ENCODE measurements at regions not wholly inside any gene's neighbourhood (a gene's known extent, or its start where the extent isn't known, plus 50 kb on each side); places are given as distances from the start of the nearest gene placed in this dataset.

DNA sequence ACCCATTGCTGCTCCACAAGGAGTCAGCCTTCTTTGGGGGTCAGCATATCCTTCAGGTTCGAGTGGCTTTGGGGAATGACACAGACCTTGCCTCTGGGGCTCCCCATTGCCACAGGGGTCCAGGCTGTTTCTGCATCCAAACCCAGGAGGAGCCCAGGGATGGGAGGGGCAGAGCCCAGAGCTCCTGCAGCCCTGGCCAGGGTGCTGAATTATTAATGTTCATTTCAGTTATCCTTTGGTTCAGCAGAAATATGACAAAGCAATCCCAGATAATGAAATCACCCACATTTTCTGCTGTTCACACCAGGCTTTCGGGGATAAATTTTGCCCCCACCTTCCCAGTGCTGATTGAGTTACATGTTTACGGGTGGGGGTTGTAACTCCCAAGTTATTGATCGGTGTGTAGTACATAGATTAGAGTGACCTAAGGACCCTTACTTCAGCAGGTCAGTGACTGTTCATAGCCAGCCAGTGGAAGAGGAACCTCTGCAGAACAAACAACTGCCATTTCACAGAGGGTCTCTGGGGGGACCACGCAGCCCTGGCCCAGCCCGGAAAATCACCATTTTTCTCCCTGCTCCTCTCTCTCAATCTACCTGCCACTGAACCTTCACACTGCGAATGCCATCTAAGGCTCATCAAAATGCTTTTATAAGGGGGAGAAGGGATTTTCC, 240.3 kb upstream of the N4BP1 start:
- DNase-seq (ENCODE audit: extremely low read depth in 1 of 2, low read depth in 1 of 2): no peak

DNA sequence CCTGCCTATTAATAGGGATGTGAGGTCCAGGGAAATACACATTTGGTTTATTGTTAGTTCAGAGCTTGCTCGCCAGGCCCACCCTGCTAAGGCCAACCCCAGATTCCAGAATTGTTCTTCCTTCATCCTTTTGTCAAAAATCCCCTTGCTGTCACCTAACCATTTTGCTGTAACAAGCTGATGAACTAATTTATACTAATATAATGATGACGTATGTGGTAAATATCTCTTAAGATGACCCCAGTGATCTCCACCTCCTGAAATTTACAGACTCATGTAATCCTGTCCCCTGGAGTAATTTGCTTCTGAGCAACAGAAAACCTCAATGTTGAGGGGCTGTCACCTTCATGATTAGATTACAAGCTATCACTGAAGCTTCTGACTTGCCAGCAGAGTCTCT, 236.3 kb upstream of the N4BP1 start:
- no peak for DNase-seq (ENCODE audit: extremely low read depth in 1 of 2, low read depth in 1 of 2)

DNA sequence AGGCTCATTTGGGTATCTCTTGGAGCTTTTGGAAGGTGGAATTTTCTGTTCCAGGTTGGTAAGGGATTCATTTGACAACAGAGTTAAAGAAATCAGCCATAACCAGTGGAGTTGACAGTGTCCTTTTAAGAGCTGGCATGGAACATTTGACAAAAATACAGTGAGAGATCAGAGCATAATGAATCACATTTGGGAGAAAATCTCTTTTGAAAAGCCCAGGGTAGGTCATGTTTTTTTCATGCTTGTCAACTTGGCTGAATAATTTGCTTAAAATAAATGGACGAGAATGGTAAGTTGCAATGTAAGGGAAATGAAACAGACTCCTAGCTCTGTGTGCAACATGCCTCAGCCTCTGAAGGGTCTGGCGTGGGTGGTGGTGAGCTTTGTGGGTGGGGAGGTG, 235.3 kb upstream of the N4BP1 start:
- no peak for DNase-seq (ENCODE audit: extremely low read depth in 1 of 2, low read depth in 1 of 2)

DNA sequence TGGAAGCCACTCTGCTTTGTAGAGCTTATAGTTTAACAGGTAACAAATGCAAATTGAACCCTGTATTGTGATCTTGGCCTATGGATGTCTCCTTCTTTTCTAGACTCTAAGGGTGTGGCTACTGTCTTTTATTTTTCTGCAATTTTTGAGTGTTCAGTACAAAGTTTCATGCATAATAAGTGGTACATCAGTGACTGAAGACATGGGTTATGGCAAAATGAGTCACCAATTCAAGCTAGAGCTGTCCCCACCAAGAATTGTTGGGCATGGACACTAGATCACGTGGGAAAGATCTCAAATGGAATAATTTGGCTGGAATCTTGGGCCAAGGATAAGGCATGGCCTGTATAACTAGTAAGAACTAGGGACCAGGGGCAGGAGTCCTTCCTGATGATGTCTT, 228.4 kb upstream of the N4BP1 start:
- DNase-seq (ENCODE audit: extremely low read depth in 1 of 2, low read depth in 1 of 2): no peak

DNA sequence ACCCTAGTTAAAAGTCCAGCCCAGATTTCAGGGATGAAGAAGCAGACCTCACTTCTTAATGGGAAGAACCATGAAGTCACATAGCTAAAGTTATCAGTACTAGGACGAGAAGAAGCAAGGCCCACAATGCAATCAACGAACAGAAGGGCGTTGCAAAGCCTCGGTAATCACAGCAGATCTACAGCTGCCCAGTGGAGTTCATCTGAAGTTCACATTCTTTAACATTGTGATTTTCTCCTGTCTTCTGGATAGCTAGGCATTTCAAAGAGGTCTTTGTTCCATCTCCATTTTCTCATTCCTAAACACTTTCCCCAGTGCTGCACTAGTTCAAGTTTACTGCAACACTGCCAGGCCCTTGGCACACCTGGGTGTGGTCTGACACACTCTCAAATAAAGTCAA, 226.7 kb upstream of the N4BP1 start:
- no peak for DNase-seq (ENCODE audit: extremely low read depth in 1 of 2, low read depth in 1 of 2)

DNA sequence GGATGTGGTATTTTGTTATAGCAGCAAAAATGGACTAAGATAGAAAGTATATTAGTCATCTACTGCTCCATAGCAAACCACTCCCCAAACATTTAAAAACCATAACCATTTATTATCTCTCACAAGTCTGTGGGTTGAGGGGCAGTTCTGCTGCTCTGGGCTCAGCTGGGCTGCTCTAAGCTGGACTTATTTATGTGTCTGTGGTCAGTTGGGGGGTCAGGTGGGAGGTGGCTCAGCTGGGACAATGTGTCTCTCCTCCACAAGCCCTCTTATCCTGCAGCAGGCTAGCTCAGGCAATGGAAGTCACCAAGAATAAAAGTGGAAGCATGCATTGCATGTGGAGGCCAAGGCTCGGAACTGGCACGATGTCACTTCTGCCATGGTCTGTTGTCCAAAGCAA, 226.1 kb upstream of the N4BP1 start:
- DNase-seq (ENCODE audit: extremely low read depth in 1 of 2, low read depth in 1 of 2): no peak

DNA sequence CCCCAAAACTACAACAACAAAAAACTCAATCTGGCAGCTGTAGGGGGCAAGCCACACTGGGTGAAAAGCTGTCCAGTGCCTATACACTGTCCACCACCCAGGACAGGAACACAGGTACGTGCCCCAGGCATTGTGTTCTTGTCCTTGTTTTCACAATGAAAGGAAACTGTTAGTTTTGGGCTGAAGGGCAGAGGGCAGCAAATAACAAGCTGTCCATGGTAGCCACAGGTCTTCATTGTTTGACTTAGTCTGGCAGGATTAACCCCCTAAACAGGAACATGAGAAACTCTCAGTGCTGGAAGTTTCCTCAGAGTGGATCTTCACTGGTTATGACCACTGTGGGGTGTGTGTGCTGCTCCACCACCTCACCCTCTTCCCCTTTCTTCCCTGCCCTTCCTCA, 224.6 kb upstream of the N4BP1 start:
- no peak for DNase-seq (ENCODE audit: extremely low read depth in 1 of 2, low read depth in 1 of 2)

DNA sequence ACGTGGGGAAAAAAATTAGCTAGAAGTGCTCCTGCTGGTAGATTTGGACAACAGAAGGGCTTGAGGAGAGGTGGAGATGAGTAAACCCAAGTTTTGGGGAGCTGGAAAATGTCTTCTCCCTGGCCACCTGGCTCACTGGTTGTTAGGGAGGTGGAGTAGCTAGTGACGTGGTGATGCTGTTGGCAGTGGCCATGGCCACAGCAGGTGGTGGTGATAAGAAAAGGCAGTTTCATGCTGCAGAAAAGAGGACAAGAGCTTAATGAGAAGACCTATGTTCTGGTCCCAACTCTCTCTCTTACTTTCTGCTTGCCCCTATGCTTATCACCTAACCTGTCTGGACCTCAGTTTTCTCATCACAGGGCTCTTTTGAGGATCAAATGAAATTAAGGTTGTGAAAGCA, 223.5 kb upstream of the N4BP1 start:
- DNase-seq (ENCODE audit: extremely low read depth in 1 of 2, low read depth in 1 of 2): no peak

DNA sequence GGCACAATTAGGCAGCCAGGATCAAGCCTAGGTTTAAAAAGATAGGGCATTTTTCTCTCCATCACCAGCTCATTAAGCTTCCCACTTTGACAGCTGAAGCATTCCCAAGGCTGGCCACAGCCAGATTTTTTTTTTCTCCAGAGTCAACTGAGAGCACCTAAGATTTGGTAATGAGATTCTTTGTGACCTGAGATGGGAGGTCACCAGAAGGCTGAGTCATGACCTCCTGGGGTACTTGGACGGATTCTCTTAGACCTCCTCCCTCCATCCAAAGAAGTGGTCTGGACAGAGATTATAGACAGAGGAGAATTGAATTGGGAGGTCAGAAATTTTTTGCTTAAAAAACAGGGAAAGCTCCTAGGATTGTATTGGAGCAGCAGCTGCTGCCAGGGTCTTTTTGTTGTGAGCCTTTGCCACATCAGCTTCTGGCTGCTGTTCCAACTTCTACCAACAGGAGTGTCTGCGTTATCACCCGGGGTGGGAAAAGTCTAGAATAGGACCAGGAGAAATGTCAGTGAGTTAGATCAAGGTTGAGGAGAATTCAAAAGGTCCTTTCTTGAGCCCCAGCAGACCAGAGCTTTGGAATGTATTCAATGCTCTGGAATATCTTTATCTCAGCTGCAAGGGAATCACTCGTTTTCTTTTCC, 221.2 kb upstream of the N4BP1 start:
- no peak for DNase-seq (ENCODE audit: extremely low read depth in 1 of 2, low read depth in 1 of 2)

DNA sequence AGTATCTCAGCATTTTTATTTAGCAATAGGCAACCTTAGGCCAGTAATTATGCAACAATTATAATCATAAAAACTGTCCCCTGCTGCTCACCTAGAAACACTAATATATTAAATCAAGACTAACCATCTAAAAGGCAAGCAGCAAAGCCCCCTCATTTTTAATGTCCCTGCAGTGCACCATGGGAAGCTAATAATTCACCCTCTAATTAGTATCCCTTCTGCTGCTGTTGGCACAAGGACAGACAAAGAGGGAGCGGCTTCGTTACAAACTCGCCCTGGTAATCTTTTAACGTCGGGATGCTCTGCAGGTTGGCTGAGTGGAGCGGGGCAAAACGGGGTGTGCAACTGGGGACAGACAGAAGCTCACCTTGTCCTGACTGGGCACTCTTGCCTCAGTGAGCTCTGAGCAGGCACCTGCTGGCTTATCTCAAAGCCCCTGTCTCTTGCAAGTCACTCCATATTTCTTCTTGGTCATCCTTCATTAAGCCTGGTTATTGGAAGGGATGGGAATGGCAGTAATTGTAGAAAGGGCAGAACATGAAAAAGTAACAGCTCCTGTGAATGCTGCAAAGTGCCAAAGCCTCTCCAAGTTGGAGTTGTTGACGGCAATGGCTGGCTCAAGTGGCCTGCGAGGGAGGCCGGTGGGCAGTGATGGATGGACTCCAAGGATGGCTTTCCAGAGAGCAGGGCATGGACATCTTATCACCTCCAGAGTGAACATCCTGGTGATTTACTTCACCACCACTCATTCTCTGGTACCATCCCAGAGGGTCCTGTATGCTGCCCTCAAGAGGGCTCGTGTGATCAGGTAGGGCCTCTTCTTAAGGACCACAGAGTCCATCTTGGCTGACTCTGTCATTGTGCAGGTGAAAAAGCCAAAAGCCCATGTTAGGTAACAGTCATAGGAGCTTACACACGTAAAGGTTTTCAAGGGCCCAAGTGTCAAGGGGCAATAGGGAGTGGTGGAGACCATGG, 219.6 kb upstream of the N4BP1 start:
- DNase-seq (ENCODE audit: extremely low read depth in 1 of 2, low read depth in 1 of 2): no peak

DNA sequence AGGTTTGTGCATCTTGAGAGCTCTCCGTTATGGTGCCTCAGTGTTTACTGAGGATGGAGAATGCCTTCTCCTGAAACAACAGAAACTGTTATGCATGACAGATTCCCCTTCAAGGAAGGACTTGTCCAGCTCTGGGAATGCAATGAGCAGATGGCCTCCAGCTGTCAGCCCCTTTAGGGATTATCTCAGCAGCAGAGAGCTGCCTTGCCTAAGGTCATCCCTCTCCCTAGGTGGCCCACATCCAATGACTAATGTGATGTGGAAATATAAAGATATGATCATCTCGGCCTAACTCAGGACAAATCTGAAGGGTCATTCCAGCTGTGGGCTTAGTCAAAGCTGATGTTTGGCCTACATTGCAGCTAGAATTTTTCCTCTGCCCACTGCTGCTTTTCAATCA, 214.3 kb upstream of the N4BP1 start:
- DNase-seq (ENCODE audit: extremely low read depth in 1 of 2, low read depth in 1 of 2): no peak

DNA sequence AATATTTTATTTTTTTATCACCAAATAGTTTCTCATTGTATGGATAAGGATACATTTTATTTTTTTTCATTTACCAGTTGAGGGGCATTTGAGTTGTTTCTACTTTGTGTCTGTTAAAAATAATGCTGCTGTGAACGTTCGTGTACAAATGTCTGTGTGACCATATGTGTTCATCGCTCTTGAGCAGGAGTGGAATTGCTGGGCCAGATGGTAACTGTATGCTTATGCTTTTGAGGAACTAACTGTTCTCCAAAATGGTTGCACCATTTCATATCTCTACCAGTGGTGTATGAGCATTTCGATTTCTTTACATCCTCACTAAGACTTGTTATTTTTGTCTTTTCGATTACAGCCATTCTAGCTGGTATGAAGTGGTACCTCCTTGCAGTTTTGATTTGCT, 212.5 kb upstream of the N4BP1 start:
- DNase-seq (ENCODE audit: extremely low read depth in 1 of 2, low read depth in 1 of 2): no peak

DNA sequence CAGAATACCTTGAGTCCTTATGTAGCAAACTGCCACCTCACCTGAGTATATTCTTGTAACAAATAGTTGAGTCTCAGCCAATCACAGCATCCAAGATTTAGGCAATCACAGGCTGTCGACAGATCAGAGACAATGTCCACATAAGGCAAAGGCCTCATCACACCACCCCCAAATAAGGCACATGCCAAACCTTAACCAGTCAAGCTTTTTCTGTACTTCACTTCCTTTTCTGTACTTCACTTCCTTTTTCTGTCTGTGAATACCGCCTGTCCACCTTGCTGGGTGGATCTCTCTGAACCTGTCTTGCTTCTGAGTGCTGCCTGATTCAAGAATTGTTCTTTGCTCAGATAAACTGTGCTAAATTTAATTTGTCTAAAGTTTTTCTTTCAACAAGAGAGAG, 210.4 kb upstream of the N4BP1 start:
- no peak for DNase-seq (ENCODE audit: extremely low read depth in 1 of 2, low read depth in 1 of 2)

DNA sequence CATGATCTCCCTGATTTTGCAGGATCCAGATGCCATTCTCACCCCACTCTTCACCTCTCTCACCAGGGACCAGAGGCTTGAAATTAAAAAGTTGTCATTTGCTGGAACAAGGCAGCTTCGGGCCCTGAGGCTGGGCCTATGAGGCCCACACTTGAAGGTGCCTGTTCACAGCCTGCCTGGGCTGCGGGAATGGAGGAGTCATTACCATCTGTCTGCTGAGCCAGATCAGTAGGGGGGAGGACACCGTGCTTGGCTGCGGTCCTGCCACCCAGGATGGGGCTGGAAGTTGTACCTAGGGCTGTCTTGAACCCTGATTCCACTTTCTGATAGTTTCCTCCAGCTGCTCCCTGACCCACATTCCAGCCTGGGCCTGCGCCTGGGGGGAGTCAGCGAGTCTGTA, 208.3 kb upstream of the N4BP1 start:
- no peak for DNase-seq (ENCODE audit: extremely low read depth in 1 of 2, low read depth in 1 of 2)

DNA sequence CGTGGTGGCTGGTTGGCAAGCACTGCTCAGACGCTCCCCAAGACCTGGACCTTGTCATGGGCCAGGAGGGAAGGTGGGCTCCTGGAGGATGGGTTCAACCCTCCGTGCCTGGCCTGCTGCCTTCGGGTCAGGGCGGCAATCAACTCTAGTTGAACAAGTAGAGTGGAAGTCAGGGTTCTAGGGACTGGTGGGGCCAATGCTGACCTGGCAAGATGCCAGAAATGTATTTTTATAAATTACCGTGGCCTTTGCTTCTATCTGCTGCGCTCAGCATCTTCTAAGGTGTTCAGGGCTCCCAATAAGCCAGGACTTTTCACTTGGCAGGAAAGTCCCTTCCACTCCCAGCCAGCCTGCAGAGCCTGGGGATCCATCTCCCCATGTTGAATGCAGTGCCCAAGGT, 207.1 kb upstream of the N4BP1 start:
- DNase-seq (ENCODE audit: extremely low read depth in 1 of 2, low read depth in 1 of 2): no peak

DNA sequence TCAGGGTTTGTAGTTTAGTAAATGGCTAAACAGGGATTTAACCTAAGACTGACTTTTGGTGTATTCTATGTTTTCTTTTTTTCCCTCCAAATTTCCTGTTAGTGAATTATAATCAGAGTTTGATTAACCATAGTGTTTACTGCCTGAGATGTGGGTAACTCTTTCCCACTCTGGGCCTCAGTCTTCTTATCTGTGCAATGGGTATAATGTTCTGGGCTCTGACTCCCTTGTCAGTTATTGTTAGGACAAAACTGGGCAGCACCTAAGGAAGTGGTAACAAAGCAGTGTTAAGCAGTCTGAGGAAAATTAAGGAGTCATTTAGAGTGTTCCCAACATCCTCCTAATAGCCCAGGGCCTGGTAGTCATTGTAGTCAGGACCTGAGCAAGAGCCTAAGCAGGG, 206.4 kb upstream of the N4BP1 start:
- no peak for DNase-seq (ENCODE audit: extremely low read depth in 1 of 2, low read depth in 1 of 2)

DNA sequence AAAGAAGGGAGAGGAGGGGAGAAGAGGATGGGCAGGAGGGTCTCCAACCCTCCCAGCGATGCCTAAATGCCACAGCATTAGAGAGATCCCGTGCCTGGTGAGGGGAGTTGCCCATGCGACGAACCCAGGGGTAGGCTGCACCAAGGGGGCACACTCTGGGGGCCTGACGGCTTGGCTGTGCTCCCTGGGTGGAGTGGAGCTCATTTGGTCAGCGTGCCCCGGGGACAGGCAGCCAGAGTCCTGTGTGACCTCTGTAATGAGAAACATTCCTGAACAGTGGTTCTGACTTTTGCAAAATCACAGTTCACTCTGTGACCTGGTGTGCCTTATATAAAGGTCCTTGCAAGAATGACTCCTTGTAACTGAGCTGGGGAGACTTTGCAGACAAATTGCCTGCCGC, 205.0 kb upstream of the N4BP1 start:
- DNase-seq (ENCODE audit: extremely low read depth in 1 of 2, low read depth in 1 of 2): no peak

DNA sequence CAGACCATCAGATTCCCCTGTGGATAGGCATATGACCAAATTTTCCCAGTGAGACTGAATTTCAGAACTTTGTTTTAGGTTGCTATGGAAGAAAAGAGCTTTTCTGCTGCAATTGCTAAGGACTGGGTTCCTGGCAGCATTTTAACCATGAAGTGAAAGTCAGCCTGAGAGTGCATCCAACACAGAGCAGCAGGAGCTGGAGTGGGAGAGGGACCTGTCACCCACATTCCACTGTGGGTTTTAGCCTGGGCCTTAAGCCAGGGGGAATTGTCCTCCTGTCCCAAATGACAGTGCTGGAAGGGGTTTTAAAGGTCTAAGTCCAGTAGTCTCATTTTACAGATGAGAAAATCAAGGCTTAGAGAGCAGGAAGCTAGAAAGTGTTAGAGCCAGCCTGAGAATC, 203.5 kb upstream of the N4BP1 start:
- DNase-seq (ENCODE audit: extremely low read depth in 1 of 2, low read depth in 1 of 2): no peak

DNA sequence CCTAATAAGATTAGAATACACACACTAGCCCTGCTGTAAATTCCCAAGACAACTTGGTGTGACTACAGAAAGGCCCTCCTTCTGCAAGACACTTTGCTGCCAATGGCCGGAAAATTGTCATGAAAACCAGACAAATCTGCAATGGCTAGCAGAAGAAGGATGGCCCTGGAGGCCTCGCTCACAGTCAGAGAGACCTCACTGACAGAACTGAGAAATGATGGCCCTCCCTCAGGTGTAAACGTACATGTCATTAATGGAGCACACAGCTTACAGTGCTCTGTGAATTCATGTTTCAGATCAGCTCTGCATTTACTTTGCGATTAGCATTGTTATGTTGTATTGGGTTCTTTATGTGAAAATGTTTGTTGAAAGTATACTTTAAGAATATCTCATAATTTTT, 202.9 kb upstream of the N4BP1 start:
- no peak for DNase-seq (ENCODE audit: extremely low read depth in 1 of 2, low read depth in 1 of 2)

DNA sequence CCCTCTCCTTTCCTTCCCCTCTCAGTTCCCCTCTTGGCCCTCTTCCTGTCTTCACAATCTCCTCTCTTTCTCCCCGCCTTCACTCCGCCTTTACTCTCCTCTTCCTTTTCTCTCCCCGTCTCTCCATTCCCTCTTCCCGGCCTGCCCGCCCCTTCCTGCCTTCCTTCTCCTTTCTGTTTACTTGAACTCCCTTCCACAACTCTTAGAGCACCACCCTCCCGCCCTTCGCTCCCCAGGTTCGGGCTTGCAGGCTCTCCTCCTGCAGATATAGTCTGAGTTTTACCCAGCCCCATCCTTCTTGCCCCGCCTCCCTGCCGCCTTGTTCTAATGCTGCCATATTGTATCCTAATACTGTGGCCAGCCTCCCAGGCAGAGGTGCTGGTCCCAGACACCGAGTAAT, 201.5 kb upstream of the N4BP1 start:
- no peak for DNase-seq (ENCODE audit: extremely low read depth in 1 of 2, low read depth in 1 of 2)

DNA sequence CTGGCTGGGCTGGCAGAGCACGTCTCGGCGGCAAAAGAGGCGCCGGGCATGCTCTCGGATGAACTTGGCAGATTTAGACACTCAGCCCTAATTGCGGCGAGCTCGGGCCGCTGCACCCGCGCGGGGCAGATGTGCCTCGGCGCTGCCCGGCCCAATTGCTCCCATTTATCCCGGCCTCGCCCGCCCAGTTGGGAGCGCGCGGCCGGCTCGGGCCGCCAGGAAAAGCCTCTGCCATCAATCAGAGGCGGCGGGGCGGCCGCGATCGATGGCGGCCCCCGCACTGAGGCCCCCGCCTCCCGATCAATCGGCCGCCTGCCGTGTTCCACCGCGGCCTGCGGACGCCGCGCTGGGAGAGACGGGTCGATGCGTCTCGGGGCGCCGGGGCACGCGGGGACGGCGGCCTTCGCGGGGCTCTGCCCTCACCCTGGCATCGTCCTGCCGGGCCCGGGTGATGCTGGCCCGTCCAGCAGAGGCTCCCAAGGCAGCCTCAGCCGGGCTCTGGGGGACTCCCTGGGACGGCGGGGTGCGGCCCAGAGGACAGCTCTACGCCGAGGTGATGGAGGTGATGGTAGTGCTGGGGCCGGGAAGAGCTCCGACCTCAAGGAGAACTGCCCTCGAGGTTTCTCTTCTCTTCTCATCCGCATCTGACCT, 200.9 kb upstream of the N4BP1 start:
- DNase-seq (ENCODE audit: extremely low read depth in 1 of 2, low read depth in 1 of 2): no peak

DNA sequence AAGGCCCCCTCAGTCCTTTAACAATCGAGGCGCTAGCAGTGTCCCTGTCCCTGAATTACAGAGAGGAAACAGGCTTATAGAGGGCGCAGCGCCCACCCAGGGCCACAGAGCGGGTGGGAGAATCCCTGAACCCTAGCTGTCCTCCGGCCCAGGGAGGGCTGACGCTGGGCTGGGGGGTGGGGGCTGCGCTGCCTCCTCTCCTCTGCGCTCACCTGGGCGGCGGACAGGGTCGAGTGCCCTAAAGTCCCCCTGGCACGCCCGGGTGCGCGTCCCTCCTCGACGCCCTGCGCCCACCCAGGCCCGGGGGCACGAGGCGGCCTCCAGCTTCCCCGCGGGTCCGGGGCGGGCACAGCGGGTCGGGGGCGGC, 200.4 kb upstream of the N4BP1 start:
- no peak for DNase-seq (ENCODE audit: extremely low read depth in 1 of 2, low read depth in 1 of 2)

Data from stimulated activated CD8-positive, alpha-beta memory T cell treated with anti-CD3 and anti-CD28 coated beads, Interleukin-7, amount 100 ng/mL, for 48 hours (primary cell).